NCI-H748 (cell line): ENCODE measurements at regions not wholly inside any gene's neighbourhood (a gene's known extent, or its start where the extent isn't known, plus 50 kb on each side); places are given as distances from the start of the nearest gene placed in this dataset.

ENCODE experiments used
- DNase-seq: peaks from one replicate; lab custom pipeline; 2025; ENCODE audit not compliant: unreplicated experiment; lab: John Stamatoyannopoulos, UW

- DNase-seq, result no peak
Observed at GRCh38 chr2:129252781-129253460, 726.5 kb upstream of the RAB6C start.

- DNase-seq, result peak; percentile 32
Observed at GRCh38 chr2:129253461-129253812, 726.0 kb upstream of the RAB6C start.

GRCh38 chr2:129254718-129255117 lies 724.7 kb upstream of the RAB6C start:
- no peak for DNase-seq

- no peak for DNase-seq
Observed at GRCh38 chr2:129255610-129256313, 723.7 kb upstream of the RAB6C start.

- DNase-seq, result no peak
Observed at GRCh38 chr2:129256642-129257041, 722.8 kb upstream of the RAB6C start.

- DNase-seq, result peak; percentile 40
Observed at GRCh38 chr2:129262934-129263333, 716.5 kb upstream of the RAB6C start.

- no peak for DNase-seq
Observed at GRCh38 chr2:129263939-129264338, 715.5 kb upstream of the RAB6C start.

GRCh38 chr2:129267559-129267958 lies 711.9 kb upstream of the RAB6C start:
- DNase-seq, result no peak

GRCh38 chr2:129273266-129274037 lies 706.0 kb upstream of the RAB6C start:
- no peak for DNase-seq

- no peak for DNase-seq
Observed at GRCh38 chr2:129274038-129274415, 705.4 kb upstream of the RAB6C start.

- no peak for DNase-seq
Observed at GRCh38 chr2:129274918-129275317, 704.5 kb upstream of the RAB6C start.

- no peak for DNase-seq
Observed at GRCh38 chr2:129275706-129276105, 703.8 kb upstream of the RAB6C start.

GRCh38 chr2:129276978-129277584 lies 702.4 kb upstream of the RAB6C start:
- DNase-seq, result no peak

GRCh38 chr2:129277585-129277981 lies 701.9 kb upstream of the RAB6C start:
- peak; percentile 9 for DNase-seq

GRCh38 chr2:129281791-129282530 lies 697.5 kb upstream of the RAB6C start:
- no peak for DNase-seq

- no peak for DNase-seq
Observed at GRCh38 chr2:129285012-129285411, 694.5 kb upstream of the RAB6C start.

- no peak for DNase-seq
Observed at GRCh38 chr2:129293326-129293725, 686.1 kb upstream of the RAB6C start.

- DNase-seq, result no peak
Observed at GRCh38 chr2:129296396-129296795, 683.1 kb upstream of the RAB6C start.

GRCh38 chr2:129296806-129297205 lies 682.7 kb upstream of the RAB6C start:
- DNase-seq, result peak; percentile 46

- no peak for DNase-seq
Observed at GRCh38 chr2:129297430-129297829, 682.0 kb upstream of the RAB6C start.

- DNase-seq, result no peak
Observed at GRCh38 chr2:129299338-129299737, 680.1 kb upstream of the RAB6C start.
